Glutamatergic neuron (in vitro differentiated cells): ENCODE measurements at regions not wholly inside any gene's neighbourhood (a gene's known extent, or its start where the extent isn't known, plus 50 kb on each side); places are given as distances from the start of the nearest gene placed in this dataset.

Experiments used
- DNase-seq: peaks from one replicate; pipeline ENCODE4 v3.0.0; 2022
- H3K27ac Mint-ChIP-seq: one replicate; pipeline ENCODE4 v1.8.0; 2020; ENCODE audit warnings: mild to moderate bottlenecking, mixed read lengths, inconsistent platforms; ENCODE audit not compliant: unreplicated experiment
- H3K27me3 Mint-ChIP-seq: one replicate; pipeline ENCODE4 v1.8.0; 2020; ENCODE audit warnings: mild to moderate bottlenecking, moderate library complexity, mixed read lengths, inconsistent platforms; ENCODE audit not compliant: unreplicated experiment
- H3K36me3 Mint-ChIP-seq: one replicate; pipeline ENCODE4 v1.8.0; 2020; ENCODE audit warnings: mild to moderate bottlenecking, mixed read lengths, inconsistent platforms; ENCODE audit not compliant: unreplicated experiment
- H3K4me1 Mint-ChIP-seq: one replicate; pipeline ENCODE4 v1.8.0; 2020; ENCODE audit warnings: mild to moderate bottlenecking, low read depth, mixed read lengths, inconsistent platforms; ENCODE audit not compliant: unreplicated experiment
- H3K4me3 Mint-ChIP-seq: one replicate; pipeline ENCODE4 v1.8.0; 2020; ENCODE audit warnings: mild to moderate bottlenecking, mixed read lengths, inconsistent platforms; ENCODE audit not compliant: unreplicated experiment
- H3K9me3 Mint-ChIP-seq: one replicate; pipeline ENCODE4 v1.8.0; 2020; ENCODE audit warnings: mild to moderate bottlenecking, moderate library complexity, mixed read lengths, inconsistent platforms; ENCODE audit not compliant: unreplicated experiment
- CTCF ChIP-seq: fragments of 200-600 bp; sonication (generic); IDR thresholded peaks from one replicate; pipeline ENCODE4 v1.5.0; 2021; ENCODE audit not compliant: partially characterized antibody, unreplicated experiment

- Mint-ChIP-seq H3K4me3 (no peak overlapping the region), H3K36me3 (peaks cover 5% of the 10 kb centered on the region), H3K9me3 (peaks cover 3% of the 10 kb centered on the region), H3K4me1 (peaks cover 4% of the 10 kb centered on the region), H3K27ac (no peak overlapping the region), H3K27me3 (peaks cover 3% of the 10 kb centered on the region)
- TF ChIP-seq CTCF: no peak
- no peak for DNase-seq
Measured at GRCh38 chr7:65239324-65239706, 134.3 kb upstream of the ZNF92 start.

DNA sequence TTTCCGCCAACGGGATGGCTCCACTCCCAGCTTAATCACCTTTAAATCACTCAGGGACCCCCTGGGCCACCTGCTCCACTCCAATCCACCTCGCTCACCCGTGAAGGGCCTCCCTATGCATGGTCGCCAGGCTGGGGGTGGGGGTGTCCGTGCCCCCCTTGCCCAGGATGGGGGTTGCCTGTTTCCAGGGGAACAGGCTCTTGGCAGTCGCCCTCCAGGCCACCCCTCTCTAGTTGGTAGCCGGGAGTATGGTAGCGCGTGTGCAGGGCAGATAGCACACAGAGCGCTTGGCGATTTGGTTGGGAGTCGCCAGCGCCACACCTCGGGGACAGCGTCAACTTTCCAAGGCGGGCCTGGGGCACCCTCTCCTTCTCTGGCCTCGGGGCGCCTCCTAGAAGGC lies 134.9 kb upstream of the ZNF92 start:
- Mint-ChIP-seq H3K36me3 (peaks cover 5% of the 10 kb centered on the region), H3K27me3 (peaks cover 3% of the 10 kb centered on the region), H3K4me1 (peaks cover 2% of the 10 kb centered on the region), H3K4me3 (no peak overlapping the region), H3K27ac (no peak overlapping the region), H3K9me3 (peaks cover 3% of the 10 kb centered on the region)
- DNase-seq: no peak
- TF ChIP-seq CTCF: no peak

GRCh38 chr7:65235586-65235985 lies 138.1 kb upstream of the ZNF92 start:
- Mint-ChIP-seq H3K9me3 (peaks cover 5% of the 10 kb centered on the region), H3K4me3 (no peak overlapping the region)
- no peak for DNase-seq

DNA sequence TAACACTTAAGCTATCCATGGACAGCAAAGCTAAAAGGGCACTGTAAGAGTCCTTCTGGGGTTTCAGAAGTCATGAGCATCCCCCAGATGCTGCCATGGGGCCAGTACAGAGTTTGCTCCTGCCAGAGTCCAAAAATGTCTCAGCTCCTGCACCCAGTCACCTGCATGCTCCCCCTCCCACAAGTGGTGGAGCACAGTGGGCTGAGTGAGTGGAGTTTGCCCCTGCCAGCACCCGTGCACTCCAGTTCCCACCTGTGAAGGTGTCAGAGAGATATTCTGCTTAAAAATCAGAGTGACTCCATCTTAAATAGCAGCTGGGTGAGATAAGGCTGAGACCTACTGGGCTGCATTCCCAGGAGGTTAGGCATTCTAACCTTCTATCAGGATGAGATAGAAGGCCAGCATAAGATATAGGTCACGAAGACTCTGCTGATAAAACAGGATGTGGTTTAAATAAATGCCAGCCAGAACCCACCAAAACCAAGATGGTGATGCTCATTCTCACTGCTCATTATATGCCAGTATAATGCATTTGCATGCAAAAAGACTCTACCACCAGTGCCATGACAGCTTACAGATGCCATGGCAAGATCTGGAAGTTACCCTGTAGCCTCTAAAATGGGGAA lies 140.1 kb upstream of the ZNF92 start:
- H3K4me3 Mint-ChIP-seq: no peak overlapping the region
- H3K9me3 Mint-ChIP-seq: peaks cover 7% of the 10 kb centered on the region
- peaks cover 3% of the 10 kb centered on the region for H3K27me3 Mint-ChIP-seq
- H3K4me1 Mint-ChIP-seq: peaks cover 2% of the 10 kb centered on the region
- peaks cover 5% of the 10 kb centered on the region for H3K36me3 Mint-ChIP-seq
- H3K27ac Mint-ChIP-seq: no peak overlapping the region
- TF ChIP-seq CTCF: no peak
- no peak for DNase-seq

More at GRCh38 chr7:65235586-65235985, 138.1 kb upstream of the ZNF92 start:
- Mint-ChIP-seq H3K27ac (no peak overlapping the region), H3K36me3 (peaks cover 5% of the 10 kb centered on the region), H3K27me3 (peaks cover 3% of the 10 kb centered on the region), H3K4me1 (peaks cover 2% of the 10 kb centered on the region)
- TF ChIP-seq CTCF: no peak

GRCh38 chr7:65230231-65230630 lies 143.4 kb upstream of the ZNF92 start:
- H3K9me3 Mint-ChIP-seq: peaks cover 7% of the 10 kb centered on the region
- H3K27me3 Mint-ChIP-seq: peaks cover 3% of the 10 kb centered on the region
- no peak overlapping the region for H3K27ac Mint-ChIP-seq
- no peak for TF ChIP-seq CTCF
- H3K4me1 Mint-ChIP-seq: peaks cover 2% of the 10 kb centered on the region
- no peak for DNase-seq
- H3K36me3 Mint-ChIP-seq: no peaks in the 10 kb centered on the region
- no peak overlapping the region for H3K4me3 Mint-ChIP-seq
